HepG2 (cell line): ENCODE measurements at regions not wholly inside any gene's neighbourhood (a gene's known extent, or its start where the extent isn't known, plus 50 kb on each side); places are given as distances from the start of the nearest gene placed in this dataset.
A peak's percentile ranks its signal among the peaks of the same experiment; 100 is the strongest.

ENCODE experiments used
- ATF4 ChIP-seq, 2 experiments: fragments of 450-650 bp in 1 of 2; sonication (generic) in 1 of 2; formaldehyde crosslinking; IDR thresholded peaks; 2 replicates each; pipeline versions ENCODE4 v1.5.0 to v1.8.0; 2020 to 2022; ENCODE audit warnings: mild to moderate bottlenecking in 1 of 2, missing genetic modification reagents in 1 of 2
- CTCF ChIP-seq: sonication (generic); formaldehyde crosslinking; IDR thresholded peaks from 2 replicates; pipeline ENCODE4 v1.5.0; 2020; ENCODE audit warnings: mild to moderate bottlenecking, missing genetic modification reagents, moderate library complexity
- DR1 ChIP-seq: sonication (generic); formaldehyde crosslinking; IDR thresholded peaks from 2 replicates; pipeline ENCODE4 v1.8.0; 2021; ENCODE audit warnings: mild to moderate bottlenecking, missing genetic modification reagents, inconsistent platforms
- LRRFIP1 ChIP-seq: sonication (generic); formaldehyde crosslinking; conservative IDR thresholded peaks from 2 replicates; pipeline ENCODE4 v1.4.0; 2020; ENCODE audit warnings: missing genetic modification reagents
- MXI1 ChIP-seq: IDR thresholded peaks from 3 replicates; pipeline ENCODE4 v1.6.1; 2012; ENCODE audit warnings: low read depth, low read length, inconsistent platforms, borderline replicate concordance
- PRPF4 ChIP-seq: fragments of 200-400 bp; formaldehyde crosslinking; IDR thresholded peaks from 2 replicates; pipeline ENCODE4 v1.6.1; 2016; ENCODE audit warnings: low read length, low read depth; ENCODE audit not compliant: poor library complexity, severe bottlenecking
- REST ChIP-seq, 2 experiments: IDR thresholded peaks; 2 replicates each; pipeline ENCODE4 v1.6.1; 2011 to 2012; ENCODE audit warnings: low read length in 2 of 2, borderline replicate concordance in 1 of 2, low read depth in 1 of 2, mild to moderate bottlenecking in 1 of 2, moderate library complexity in 1 of 2
- RXRA ChIP-seq: sonication (generic); formaldehyde crosslinking; IDR thresholded peaks from 2 replicates; pipeline ENCODE4 v1.5.1; 2020; ENCODE audit warnings: missing genetic modification reagents
- TARDBP ChIP-seq: sonication (generic); formaldehyde crosslinking; IDR thresholded peaks from 2 replicates; pipeline ENCODE4 v1.8.0; 2022; ENCODE audit warnings: mild to moderate bottlenecking, missing genetic modification reagents
- ZBTB2 ChIP-seq: sonication (generic); formaldehyde crosslinking; IDR thresholded peaks from 2 replicates; pipeline ENCODE4 v1.8.0; 2022; ENCODE audit warnings: low read depth, missing genetic modification reagents
- ZBTB7A ChIP-seq: sonication (generic); formaldehyde crosslinking; IDR thresholded peaks from 2 replicates; pipeline ENCODE4 v1.8.0; 2022; ENCODE audit warnings: mild to moderate bottlenecking, missing genetic modification reagents
- ZNF350 ChIP-seq: sonication (generic); formaldehyde crosslinking; IDR thresholded peaks from 2 replicates; pipeline ENCODE4 v1.4.0; 2020; ENCODE audit warnings: mild to moderate bottlenecking, low read depth, missing genetic modification reagents, borderline replicate concordance
- ZNF629 ChIP-seq: sonication (generic); formaldehyde crosslinking; conservative IDR thresholded peaks from 2 replicates; pipeline ENCODE4 v1.5.0; 2020; ENCODE audit warnings: missing genetic modification reagents

GRCh38 chrX:17242470-17242869, 132.5 kb upstream of the NHS start:
- TF ChIP-seq TARDBP (no peak), RXRA (CRISPR knock-in tag) (no peak), LRRFIP1 (CRISPR knock-in tag) (no peak), CTCF (CRISPR knock-in tag) (peak; percentile 67), ZBTB7A (CRISPR knock-in tag) (no peak), REST (IDR thresholded peaks at IDR 0.05; ENCODE audit: borderline replicate concordance in 1 of 2, low read depth in 1 of 2, low read length in 2 of 2) (no peak), DR1 (CRISPR knock-in tag) (no peak), MXI1 (no peak), ATF4 (CRISPR knock-in tag; IDR thresholded peaks at IDR 0.05) (no peak), ZNF350 (no peak), PRPF4 (no peak), ZBTB2 (CRISPR knock-in tag) (no peak), ZNF629 (CRISPR knock-in tag) (no peak)
